Natural killer cell (primary cell): ENCODE measurements at regions not wholly inside any gene's neighbourhood (a gene's known extent, or its start where the extent isn't known, plus 50 kb on each side); places are given as distances from the start of the nearest gene placed in this dataset.

Experiments
- ATAC-seq, 3 donors: fragments of 150-1000 bp in 2 of 3; fragments of 200-7000 bp in 1 of 3; cut with Tn5 transposase; 1 replicate in 1 of 3; 2 replicates in 2 of 3; pipeline ENCODE4 v1.10.0; 2021; ENCODE audit warnings: mild to moderate bottlenecking in 2 of 3, moderate library complexity in 2 of 3
- DNase-seq, 2 donors: peaks; one replicate each; pipeline versions ENCODE4 v3.0.0 to v3.0.0-alpha.2; 2013 to 2021; ENCODE audit warnings: mixed read lengths in 1 of 2
- H3K27ac ChIP-seq: one replicate; pipeline ENCODE4 v1.5.1; 2013; ENCODE audit warnings: mild to moderate bottlenecking, low read length
- H3K27me3 ChIP-seq: one replicate; pipeline ENCODE4 v1.6.1; 2013; ENCODE audit warnings: low read length; ENCODE audit not compliant: control insufficient read depth, insufficient read depth
- H3K36me3 ChIP-seq: one replicate; pipeline ENCODE4 v1.6.1; 2013; ENCODE audit warnings: low read length; ENCODE audit not compliant: control insufficient read depth, insufficient read depth
- H3K4me1 ChIP-seq: one replicate; pipeline ENCODE4 v1.6.1; 2013; ENCODE audit warnings: low read length; ENCODE audit not compliant: control insufficient read depth, insufficient read depth
- H3K4me3 ChIP-seq: one replicate; pipeline ENCODE4 v1.5.1; 2013; ENCODE audit warnings: low read length
- H3K9me3 ChIP-seq: one replicate; pipeline ENCODE4 v1.6.1; 2013; ENCODE audit warnings: low read length; ENCODE audit not compliant: control insufficient read depth, insufficient read depth
- H3K27ac Mint-ChIP-seq, 2 donors: one replicate each; pipeline ENCODE4 v1.8.0; 2022; ENCODE audit warnings: mild to moderate bottlenecking in 2 of 2, mixed read lengths in 2 of 2, moderate library complexity in 1 of 2
- H3K27me3 Mint-ChIP-seq, 2 donors: one replicate each; pipeline ENCODE4 v1.8.0; 2022; ENCODE audit warnings: low read depth in 2 of 2, mixed read lengths in 2 of 2
- H3K36me3 Mint-ChIP-seq: one replicate; pipeline ENCODE4 v1.8.0; 2022; ENCODE audit warnings: mixed read lengths
- H3K4me1 Mint-ChIP-seq, 2 donors: one replicate each; pipeline ENCODE4 v1.8.0; 2022; ENCODE audit warnings: mixed read lengths in 2 of 2
- H3K4me3 Mint-ChIP-seq: one replicate; pipeline ENCODE4 v1.8.0; 2022; ENCODE audit warnings: mild to moderate bottlenecking, moderate library complexity, mixed read lengths
- H3K9me3 Mint-ChIP-seq, 2 donors: one replicate each; pipeline ENCODE4 v1.8.0; 2022; ENCODE audit warnings: mixed read lengths in 2 of 2
- WGBS: methylation state at CpG from one replicate; pipeline ENCODE4 v1.1.7; 2013; ENCODE audit warnings: missing lambda C conversion rate; ENCODE audit not compliant: insufficient coverage; 5-methylcytosine and 5-hydroxymethylcytosine counted together
- intact Hi-C: fragments of 100-400 bp; cut with micrococcal nuclease; formaldehyde crosslinking; loops from one replicate; pipeline ENCODE4 v1.14.2; 2022
- TF ChIP-seq, protein P1 (sequence below): fragments of 200-600 bp; IDR thresholded peaks from one replicate; pipeline ENCODE4 v1.8.0; 2022; ENCODE audit warnings: antibody characterized with exemption

DNA sequence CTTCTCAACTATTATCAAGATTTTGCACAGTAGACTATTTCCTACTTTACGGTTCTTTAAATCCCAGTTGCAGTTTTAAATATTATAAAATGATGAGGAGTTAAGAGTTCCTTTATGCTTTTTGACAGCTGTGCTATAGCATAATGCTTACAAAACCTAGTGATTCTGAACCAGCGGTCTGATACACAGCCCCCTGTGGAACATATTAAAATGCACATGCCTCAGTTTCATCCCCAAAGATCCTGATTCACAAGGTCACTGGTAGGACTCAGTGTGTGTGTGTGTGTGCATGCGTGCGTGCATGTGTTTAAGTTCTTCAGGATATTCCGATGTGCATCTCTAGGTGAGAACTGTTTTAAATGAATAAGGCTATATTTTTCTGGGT lies 330.1 kb upstream of the TPM1 start:
- ATAC-seq (no peak), DNase-seq (no peak)
- Histone ChIP-seq H3K27me3 (no peaks in the 10 kb centered on the region), H3K9me3 (no peaks in the 10 kb centered on the region), H3K36me3 (no peaks in the 10 kb centered on the region), H3K4me1 (no peaks in the 10 kb centered on the region), H3K27ac (no peak overlapping the region), H3K4me3 (no peak overlapping the region)
- Mint-ChIP-seq H3K27me3 (no peaks in the 10 kb centered on the region), H3K4me3 (no peak overlapping the region), H3K27ac (no peak overlapping the region), H3K4me1 (no peaks in the 10 kb centered on the region), H3K36me3 (no peaks in the 10 kb centered on the region), H3K9me3 (no peaks in the 10 kb centered on the region)
- intact Hi-C loops, result no loop called here
- TF ChIP-seq, protein P1, sequence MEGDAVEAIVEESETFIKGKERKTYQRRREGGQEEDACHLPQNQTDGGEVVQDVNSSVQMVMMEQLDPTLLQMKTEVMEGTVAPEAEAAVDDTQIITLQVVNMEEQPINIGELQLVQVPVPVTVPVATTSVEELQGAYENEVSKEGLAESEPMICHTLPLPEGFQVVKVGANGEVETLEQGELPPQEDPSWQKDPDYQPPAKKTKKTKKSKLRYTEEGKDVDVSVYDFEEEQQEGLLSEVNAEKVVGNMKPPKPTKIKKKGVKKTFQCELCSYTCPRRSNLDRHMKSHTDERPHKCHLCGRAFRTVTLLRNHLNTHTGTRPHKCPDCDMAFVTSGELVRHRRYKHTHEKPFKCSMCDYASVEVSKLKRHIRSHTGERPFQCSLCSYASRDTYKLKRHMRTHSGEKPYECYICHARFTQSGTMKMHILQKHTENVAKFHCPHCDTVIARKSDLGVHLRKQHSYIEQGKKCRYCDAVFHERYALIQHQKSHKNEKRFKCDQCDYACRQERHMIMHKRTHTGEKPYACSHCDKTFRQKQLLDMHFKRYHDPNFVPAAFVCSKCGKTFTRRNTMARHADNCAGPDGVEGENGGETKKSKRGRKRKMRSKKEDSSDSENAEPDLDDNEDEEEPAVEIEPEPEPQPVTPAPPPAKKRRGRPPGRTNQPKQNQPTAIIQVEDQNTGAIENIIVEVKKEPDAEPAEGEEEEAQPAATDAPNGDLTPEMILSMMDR, result no peak
- 92% methylated on average over 3 of the region's 5 CpGs for WGBS

DNA sequence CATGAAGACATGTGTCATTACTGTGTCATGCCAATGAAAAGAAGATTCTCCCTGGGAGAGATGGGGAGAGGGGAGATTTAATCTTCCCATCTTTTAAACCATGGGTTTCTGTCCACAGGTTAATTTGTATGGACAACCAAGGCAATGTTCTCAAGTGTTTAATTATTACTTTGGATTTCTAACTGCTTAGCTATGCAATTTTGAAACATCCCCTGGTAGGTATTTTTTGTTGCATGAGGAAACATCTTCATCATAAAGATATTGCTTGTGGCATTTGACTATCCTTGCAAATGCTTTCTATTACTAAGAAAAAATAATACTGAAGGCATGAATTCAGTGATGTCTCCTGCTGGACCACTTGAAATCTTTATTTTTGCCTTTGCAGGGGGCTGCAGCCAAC lies 326.6 kb upstream of the TPM1 start:
- ATAC-seq, result no peak
- TF ChIP-seq, protein P1, result no peak
- Mint-ChIP-seq H3K36me3 (no peaks in the 10 kb centered on the region), H3K27me3 (no peaks in the 10 kb centered on the region), H3K9me3 (no peaks in the 10 kb centered on the region), H3K27ac (no peak overlapping the region), H3K4me1 (no peaks in the 10 kb centered on the region), H3K4me3 (no peak overlapping the region)
- no peaks in the 10 kb centered on the region for H3K27me3 ChIP-seq
- no peaks in the 10 kb centered on the region for H3K36me3 ChIP-seq
- no peak overlapping the region for H3K27ac ChIP-seq
- intact Hi-C loops, result no loop called here
- H3K4me1 ChIP-seq, result no peaks in the 10 kb centered on the region
- H3K9me3 ChIP-seq, result no peaks in the 10 kb centered on the region
- no peak overlapping the region for H3K4me3 ChIP-seq
- no peak for DNase-seq

DNA sequence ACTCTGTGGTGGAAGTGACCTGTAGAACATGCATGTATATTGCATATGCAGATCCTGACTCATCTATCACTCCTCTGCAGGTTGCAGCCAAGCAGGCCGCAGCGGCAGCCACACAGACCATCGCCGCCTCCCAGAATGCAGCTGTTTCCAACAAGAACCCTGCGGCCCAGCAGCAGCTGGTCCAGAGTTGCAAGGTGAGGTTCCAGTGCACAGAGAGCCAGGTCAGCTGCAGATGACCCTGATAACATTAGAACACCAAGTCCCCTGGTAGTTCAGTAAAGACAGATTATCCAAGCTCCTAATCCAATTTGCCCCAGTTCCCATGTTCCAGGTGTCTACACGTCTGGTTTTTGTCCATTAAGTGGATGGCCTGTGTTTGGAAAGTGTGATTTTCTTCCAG lies 325.1 kb upstream of the TPM1 start:
- Histone ChIP-seq H3K9me3 (no peaks in the 10 kb centered on the region), H3K27me3 (no peaks in the 10 kb centered on the region), H3K4me3 (no peak overlapping the region), H3K36me3 (no peaks in the 10 kb centered on the region), H3K27ac (no peak overlapping the region), H3K4me1 (no peaks in the 10 kb centered on the region)
- Mint-ChIP-seq H3K36me3 (no peaks in the 10 kb centered on the region), H3K4me1 (no peaks in the 10 kb centered on the region), H3K9me3 (no peaks in the 10 kb centered on the region), H3K4me3 (no peak overlapping the region), H3K27ac (no peak overlapping the region), H3K27me3 (no peaks in the 10 kb centered on the region)
- DNase-seq (no peak), ATAC-seq (no peak)
- 97% methylated on average over 5 of the region's 6 CpGs for WGBS
- intact Hi-C loops, result no loop called here
- TF ChIP-seq, protein P1, result no peak

DNA sequence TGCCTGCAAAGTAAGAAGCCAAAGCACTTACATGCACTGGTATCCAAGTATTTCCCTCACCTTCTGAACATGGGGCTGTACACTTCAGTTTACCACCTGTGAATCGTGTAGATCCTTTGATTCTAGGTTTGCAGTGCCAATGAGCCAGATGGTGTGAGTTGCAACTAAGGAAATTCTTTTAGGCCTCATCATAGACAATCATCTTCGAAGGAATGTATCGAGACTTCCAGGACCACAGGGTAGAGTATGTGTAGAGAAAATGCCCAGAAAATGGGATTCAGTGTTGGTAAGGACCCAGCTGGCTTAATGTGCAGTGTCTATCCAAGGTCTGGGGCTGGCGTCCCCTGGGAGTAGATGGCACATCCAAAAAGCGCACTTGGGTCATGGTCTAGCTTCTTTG lies 323.2 kb upstream of the TPM1 start:
- 90% methylated on average over 5 of the region's 5 CpGs for WGBS
- no peaks in the 10 kb centered on the region for H3K27me3 ChIP-seq
- Mint-ChIP-seq H3K4me3 (no peak overlapping the region), H3K9me3 (no peaks in the 10 kb centered on the region), H3K27me3 (no peaks in the 10 kb centered on the region), H3K36me3 (no peaks in the 10 kb centered on the region), H3K4me1 (no peaks in the 10 kb centered on the region), H3K27ac (no peak overlapping the region)
- intact Hi-C loops, result no loop called here
- TF ChIP-seq, protein P1, result no peak
- H3K4me3 ChIP-seq, result no peak overlapping the region
- no peak overlapping the region for H3K27ac ChIP-seq
- no peaks in the 10 kb centered on the region for H3K4me1 ChIP-seq
- no peaks in the 10 kb centered on the region for H3K36me3 ChIP-seq
- DNase-seq, result no peak
- H3K9me3 ChIP-seq, result no peaks in the 10 kb centered on the region
- ATAC-seq, result no peak
